HepG2 (cell line): ENCODE measurements at regions not wholly inside any gene's neighbourhood (a gene's known extent, or its start where the extent isn't known, plus 50 kb on each side); places are given as distances from the start of the nearest gene placed in this dataset.

ENCODE experiments used
- TF ChIP-seq, protein P1 (sequence below): sonication (generic); formaldehyde crosslinking; IDR thresholded peaks from 2 replicates; pipeline ENCODE4 v1.5.0; 2020; ENCODE audit warnings: mild to moderate bottlenecking, missing genetic modification reagents, moderate library complexity
- TF ChIP-seq, protein P2 (sequence below): sonication (generic); formaldehyde crosslinking; IDR thresholded peaks from 2 replicates; pipeline ENCODE4 v1.4.0; 2020; ENCODE audit warnings: mild to moderate bottlenecking, missing genetic modification reagents

DNA sequence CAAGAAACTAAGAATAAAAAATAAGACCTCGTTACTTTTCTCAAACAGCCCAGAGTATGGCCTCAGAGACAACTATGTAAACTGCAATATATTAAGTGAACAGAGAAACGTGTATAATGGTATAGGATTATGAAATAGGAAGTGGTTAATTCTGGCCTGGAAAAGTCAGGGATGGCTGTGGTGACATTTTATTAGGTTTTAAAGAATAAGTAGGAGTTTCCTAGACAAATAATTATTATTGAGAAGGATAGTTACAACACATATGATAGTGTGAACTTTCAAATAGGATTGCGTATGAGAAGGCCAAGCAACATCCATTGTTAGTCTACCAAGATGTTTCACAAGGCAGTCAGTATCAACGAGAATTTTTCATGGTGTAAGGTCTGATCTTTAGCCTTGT, 244.1 kb downstream of the LPIN1 start:
- TF ChIP-seq, protein P1, sequence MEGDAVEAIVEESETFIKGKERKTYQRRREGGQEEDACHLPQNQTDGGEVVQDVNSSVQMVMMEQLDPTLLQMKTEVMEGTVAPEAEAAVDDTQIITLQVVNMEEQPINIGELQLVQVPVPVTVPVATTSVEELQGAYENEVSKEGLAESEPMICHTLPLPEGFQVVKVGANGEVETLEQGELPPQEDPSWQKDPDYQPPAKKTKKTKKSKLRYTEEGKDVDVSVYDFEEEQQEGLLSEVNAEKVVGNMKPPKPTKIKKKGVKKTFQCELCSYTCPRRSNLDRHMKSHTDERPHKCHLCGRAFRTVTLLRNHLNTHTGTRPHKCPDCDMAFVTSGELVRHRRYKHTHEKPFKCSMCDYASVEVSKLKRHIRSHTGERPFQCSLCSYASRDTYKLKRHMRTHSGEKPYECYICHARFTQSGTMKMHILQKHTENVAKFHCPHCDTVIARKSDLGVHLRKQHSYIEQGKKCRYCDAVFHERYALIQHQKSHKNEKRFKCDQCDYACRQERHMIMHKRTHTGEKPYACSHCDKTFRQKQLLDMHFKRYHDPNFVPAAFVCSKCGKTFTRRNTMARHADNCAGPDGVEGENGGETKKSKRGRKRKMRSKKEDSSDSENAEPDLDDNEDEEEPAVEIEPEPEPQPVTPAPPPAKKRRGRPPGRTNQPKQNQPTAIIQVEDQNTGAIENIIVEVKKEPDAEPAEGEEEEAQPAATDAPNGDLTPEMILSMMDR (CRISPR knock-in tag): no peak
- TF ChIP-seq, protein P2, sequence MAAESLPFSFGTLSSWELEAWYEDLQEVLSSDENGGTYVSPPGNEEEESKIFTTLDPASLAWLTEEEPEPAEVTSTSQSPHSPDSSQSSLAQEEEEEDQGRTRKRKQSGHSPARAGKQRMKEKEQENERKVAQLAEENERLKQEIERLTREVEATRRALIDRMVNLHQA (CRISPR knock-in tag): no peak
